ENCODE measurements at regions not wholly inside any gene's neighbourhood (a gene's known extent, or its start where the extent isn't known, plus 50 kb on each side); places are given as distances from the start of the nearest gene placed in this dataset.
"Not testable (repeated sequence)": the region's sequence is repeated elsewhere in the genome, so short reads cannot be mapped to it uniquely, and the experiment has no call there.

GRCh38 chr2:12465631-12466135 is 251.1 kb upstream of the TRIB2 start:
- TF ChIP-seq CTCF (IDR thresholded peaks at IDR 0.05) (no peak), EZH2 (IDR thresholded peaks at IDR 0.05) (no peak), EZH2phosphoT487 (IDR thresholded peaks at IDR 0.05) (no peak)
- Mint-ChIP-seq H3K36me3 (no peaks in the 10 kb centered on the region), H3K9me3 (no peaks in the 10 kb centered on the region), H3K4me1 (no peaks in the 10 kb centered on the region), H3K4me3 (no peak overlapping the region), H3K27me3 (ENCODE audit: insufficient read depth, low read depth) (no peaks in the 10 kb centered on the region), H3K27ac (no peak overlapping the region)
- Histone ChIP-seq H3K4me1 (no peaks in the 10 kb centered on the region), H4K20me1 (ENCODE audit: low read depth) (no peaks in the 10 kb centered on the region), H3K36me3 (no peaks in the 10 kb centered on the region), H3K9ac (no peak overlapping the region), H3K27me3 (no peaks in the 10 kb centered on the region), H3K4me3 (no peak overlapping the region), H2AFZ (replicated peaks) (no peak overlapping the region), H3K9me3 (ENCODE audit: low read depth) (no peaks in the 10 kb centered on the region), H3K27ac (no peak overlapping the region), H3F3A (ENCODE audit: low read depth) (no peaks in the 10 kb centered on the region), H3K79me2 (ENCODE audit: low read depth) (no peaks in the 10 kb centered on the region), H3K4me2 (no peak overlapping the region)
- DNase-seq (ENCODE audit: low spot score) = no peak

- Histone ChIP-seq H4K20me1 (ENCODE audit: low read depth) (no peaks in the 10 kb centered on the region), H3K4me1 (no peaks in the 10 kb centered on the region), H3K79me2 (ENCODE audit: low read depth) (no peaks in the 10 kb centered on the region), H3K4me2 (no peak overlapping the region), H3K4me3 (no peak overlapping the region), H3K36me3 (no peaks in the 10 kb centered on the region), H3F3A (ENCODE audit: low read depth) (no peaks in the 10 kb centered on the region), H2AFZ (replicated peaks) (no peak overlapping the region), H3K27ac (no peak overlapping the region), H3K9me3 (ENCODE audit: low read depth) (no peaks in the 10 kb centered on the region), H3K9ac (no peak overlapping the region), H3K27me3 (no peaks in the 10 kb centered on the region)
- H3K27me3 Mint-ChIP-seq (ENCODE audit: insufficient read depth, low read depth) = no peaks in the 10 kb centered on the region
- no peak for TF ChIP-seq EZH2 (IDR thresholded peaks at IDR 0.05)
- no peak for TF ChIP-seq EZH2phosphoT487 (IDR thresholded peaks at IDR 0.05)
- no peak for TF ChIP-seq CTCF (IDR thresholded peaks at IDR 0.05)
- no peak for DNase-seq (ENCODE audit: low spot score)
- H3K36me3 Mint-ChIP-seq = no peaks in the 10 kb centered on the region
- H3K27ac Mint-ChIP-seq = no peak overlapping the region
- H3K4me3 Mint-ChIP-seq = no peak overlapping the region
- H3K9me3 Mint-ChIP-seq = peaks cover 2% of the 10 kb centered on the region
- H3K4me1 Mint-ChIP-seq = no peaks in the 10 kb centered on the region
Observed at GRCh38 chr2:12467303-12467702, 249.4 kb upstream of the TRIB2 start.

GRCh38 chr2:12469141-12469561 is 247.6 kb upstream of the TRIB2 start:
- no peak overlapping the region for H3K4me3 Mint-ChIP-seq

GRCh38 chr2:12472265-12472664 is 244.5 kb upstream of the TRIB2 start:
- not testable (repeated sequence) for H3K4me1 ChIP-seq; H3K4me2 ChIP-seq; H3F3A ChIP-seq (ENCODE audit: low read depth); H3K4me3 ChIP-seq; H2AFZ ChIP-seq (replicated peaks); H4K20me1 ChIP-seq (ENCODE audit: low read depth); H3K79me2 ChIP-seq (ENCODE audit: low read depth); DNase-seq (ENCODE audit: low spot score); H3K27ac ChIP-seq; H3K27me3 Mint-ChIP-seq (ENCODE audit: insufficient read depth, low read depth); H3K27me3 ChIP-seq; H3K9me3 ChIP-seq (ENCODE audit: low read depth); H3K36me3 Mint-ChIP-seq; H3K36me3 ChIP-seq; H3K4me3 Mint-ChIP-seq; H3K4me1 Mint-ChIP-seq; H3K9ac ChIP-seq; H3K27ac Mint-ChIP-seq
- H3K9me3 Mint-ChIP-seq = peaks cover 11% of the 10 kb centered on the region

More at GRCh38 chr2:12469141-12469561, 247.6 kb upstream of the TRIB2 start:
- no peaks in the 10 kb centered on the region for H3F3A ChIP-seq (ENCODE audit: low read depth)
- no peak for DNase-seq (ENCODE audit: low spot score)
- no peak overlapping the region for H3K4me2 ChIP-seq
- no peak overlapping the region for H3K4me3 ChIP-seq
- no peaks in the 10 kb centered on the region for H4K20me1 ChIP-seq (ENCODE audit: low read depth)
- no peak overlapping the region for H3K9ac ChIP-seq
- no peaks in the 10 kb centered on the region for H3K36me3 ChIP-seq
- H3K36me3 Mint-ChIP-seq = no peaks in the 10 kb centered on the region
- no peaks in the 10 kb centered on the region for H3K9me3 ChIP-seq (ENCODE audit: low read depth)
- peaks cover 4% of the 10 kb centered on the region for H3K9me3 Mint-ChIP-seq
- no peaks in the 10 kb centered on the region for H3K27me3 Mint-ChIP-seq (ENCODE audit: insufficient read depth, low read depth)
- H2AFZ ChIP-seq (replicated peaks) = no peak overlapping the region
- no peak for TF ChIP-seq EZH2phosphoT487 (IDR thresholded peaks at IDR 0.05)
- no peak for TF ChIP-seq EZH2 (IDR thresholded peaks at IDR 0.05)
- no peak for TF ChIP-seq CTCF (IDR thresholded peaks at IDR 0.05)
- H3K79me2 ChIP-seq (ENCODE audit: low read depth) = no peaks in the 10 kb centered on the region
- H3K27ac Mint-ChIP-seq = no peak overlapping the region
- H3K4me1 ChIP-seq = no peaks in the 10 kb centered on the region
- no peak overlapping the region for H3K27ac ChIP-seq
- H3K4me1 Mint-ChIP-seq = no peaks in the 10 kb centered on the region
- no peaks in the 10 kb centered on the region for H3K27me3 ChIP-seq
